SK-N-SH (cell line): ENCODE measurements at regions not wholly inside any gene's neighbourhood (a gene's known extent, or its start where the extent isn't known, plus 50 kb on each side); places are given as distances from the start of the nearest gene placed in this dataset.

Experiments
- CTCF ChIA-PET: fragments of 300-600, 350-600 bp; formaldehyde crosslinking; extraction: SDS; loops from one replicate; lab custom pipeline; 2021; lab: Yijun Ruan, JAX
- POLR2A ChIA-PET: fragments of 350-600 bp; sonication (Branson Sonifier 250); formaldehyde crosslinking; extraction: SDS; loops from one replicate; lab custom pipeline; 2020; ENCODE audit warnings: antibody characterized with exemption, inconsistent platforms; lab: Yijun Ruan, JAX
- DNase-seq: peaks from one replicate; pipeline ENCODE4 v3.0.0; 2012
- H2AFZ ChIP-seq: fragments of 200-600 bp; sonication (generic); 2 replicates; pipeline ENCODE4 v1.8.1; 2016; ENCODE audit warnings: antibody characterized with exemption, mild to moderate bottlenecking, low read depth
- H3F3A ChIP-seq: fragments of 200-600 bp; sonication (generic); replicated peaks from 2 replicates; pipeline ENCODE3; 2016; ENCODE audit warnings: antibody characterized with exemption, mild to moderate bottlenecking; ENCODE audit not compliant: insufficient read depth
- H3K27ac ChIP-seq, 2 experiments: fragments of 200-500 bp in 1 of 2; fragments of 200-600 bp in 1 of 2; sonication (Bioruptor generic) in 1 of 2; sonication (generic), shearing (Covaris generic) in 1 of 2; 2 replicates each; pipeline versions ENCODE4 v1.5.1 to v1.6.1; 2014 to 2016; ENCODE audit warnings: low read depth in 2 of 2, inconsistent platforms in 1 of 2, low read length in 1 of 2, mild to moderate bottlenecking in 1 of 2, mixed read lengths in 1 of 2
- H3K27me3 ChIP-seq: fragments of 200-600 bp; sonication (generic), shearing (Covaris generic); 2 replicates; pipeline ENCODE4 v1.6.1; 2016; ENCODE audit warnings: mixed run types; ENCODE audit not compliant: insufficient read depth
- H3K36me3 ChIP-seq, 2 experiments: fragments of 200-500 bp in 1 of 2; fragments of 200-600 bp in 1 of 2; sonication (Bioruptor generic) in 1 of 2; sonication (generic) in 1 of 2; replicated peaks in 1 of 2; 2 replicates each; pipeline versions ENCODE3 to v1.5.1; 2014 to 2016; ENCODE audit warnings: low read length in 1 of 2, mild to moderate bottlenecking in 1 of 2; ENCODE audit not compliant: insufficient read depth in 2 of 2, control insufficient read depth in 1 of 2
- H3K4me1 ChIP-seq, 2 experiments: fragments of 200-500 bp in 1 of 2; fragments of 200-600 bp in 1 of 2; sonication (Bioruptor generic) in 1 of 2; sonication (generic), shearing (Covaris generic) in 1 of 2; 2 replicates each; pipeline versions ENCODE4 v1.5.1 to v1.6.1; 2014 to 2016; ENCODE audit warnings: low read depth in 1 of 2, low read length in 1 of 2, mixed run types in 1 of 2; ENCODE audit not compliant: insufficient read depth in 2 of 2, control insufficient read depth in 1 of 2
- H3K4me2 ChIP-seq: fragments of 200-600 bp; sonication (generic), shearing (Covaris generic); 2 replicates; pipeline ENCODE4 v1.6.1; 2017; ENCODE audit warnings: mixed run types
- H3K4me3 ChIP-seq, 2 experiments: fragments of 200-500 bp in 1 of 2; fragments of 200-600 bp in 1 of 2; sonication (Bioruptor generic) in 1 of 2; sonication (generic), shearing (Covaris generic) in 1 of 2; 2 replicates each; pipeline versions ENCODE4 v1.5.1 to v1.8.1; 2014 to 2016; ENCODE audit warnings: low read depth in 2 of 2, inconsistent platforms in 1 of 2, low read length in 1 of 2, mild to moderate bottlenecking in 1 of 2, mixed read lengths in 1 of 2, moderate library complexity in 1 of 2
- H3K79me2 ChIP-seq: fragments of 200-600 bp; sonication (generic); 2 replicates; pipeline ENCODE4 v1.8.1; 2017; ENCODE audit warnings: mild to moderate bottlenecking; ENCODE audit not compliant: insufficient read depth
- H3K9ac ChIP-seq: fragments of 200-600 bp; sonication (generic); 2 replicates; pipeline ENCODE4 v1.6.1; 2017; ENCODE audit warnings: mixed run types
- H3K9me2 ChIP-seq: fragments of 200-600 bp; sonication (generic); 2 replicates; pipeline ENCODE4 v1.6.1; 2017; ENCODE audit warnings: mixed run types
- H3K9me3 ChIP-seq: fragments of 200-600 bp; sonication (generic); 2 replicates; pipeline ENCODE4 v1.6.1; 2017; ENCODE audit warnings: mixed run types, mild to moderate bottlenecking, moderate library complexity
- H4K20me1 ChIP-seq: fragments of 200-600 bp; sonication (generic); 2 replicates; pipeline ENCODE4 v1.6.1; 2017; ENCODE audit warnings: mild to moderate bottlenecking, mixed run types; ENCODE audit not compliant: insufficient read depth
- CHD2 ChIP-seq: fragments of 150-350 bp; IDR thresholded peaks from 2 replicates; pipeline ENCODE4 v1.6.1; 2018; ENCODE audit warnings: low read length; ENCODE audit not compliant: partially characterized antibody
- ELF1 ChIP-seq: IDR thresholded peaks from 2 replicates; pipeline ENCODE4 v1.4.0; 2012
- EP300 ChIP-seq, 2 experiments: IDR thresholded peaks; 2 replicates each; pipeline versions ENCODE4 v1.4.0 to v1.6.1; 2012; ENCODE audit warnings: borderline replicate concordance in 1 of 2, low read depth in 1 of 2, low read length in 1 of 2
- EZH2phosphoT487 ChIP-seq: fragments of 200-600 bp; sonication (generic); IDR thresholded peaks from 2 replicates; pipeline ENCODE4 v1.6.1; 2017; ENCODE audit warnings: low read depth, mixed run types, mild to moderate bottlenecking, antibody characterized with exemption, moderate library complexity, borderline replicate concordance
- GABPA ChIP-seq: IDR thresholded peaks from 2 replicates; pipeline ENCODE4 v1.4.0; 2012; ENCODE audit warnings: low read depth, mild to moderate bottlenecking
- GATA2 ChIP-seq: sonication (generic); formaldehyde crosslinking; IDR thresholded peaks from 2 replicates; pipeline ENCODE4 v1.5.0; 2020; ENCODE audit warnings: mild to moderate bottlenecking, missing genetic modification reagents
- MXI1 ChIP-seq: IDR thresholded peaks from 2 replicates; pipeline ENCODE4 v1.6.1; 2012; ENCODE audit warnings: mild to moderate bottlenecking, low read depth, low read length, improper control_type of control experiment
- NFIC ChIP-seq: IDR thresholded peaks from 2 replicates; pipeline ENCODE4 v1.4.0; 2012; ENCODE audit warnings: borderline replicate concordance
- NRF1 ChIP-seq: IDR thresholded peaks from 2 replicates; pipeline ENCODE4 v1.6.1; 2012; ENCODE audit warnings: low read depth, mild to moderate bottlenecking, low read length
- POLR2AphosphoS5 ChIP-seq: IDR thresholded peaks from 2 replicates; pipeline ENCODE4 v1.6.1; 2012; ENCODE audit warnings: low read depth, low read length
- RAD21 ChIP-seq: IDR thresholded peaks from 2 replicates; pipeline ENCODE4 v1.6.1; 2012; ENCODE audit warnings: mild to moderate bottlenecking, low read length
- RCOR1 ChIP-seq: fragments of 150-350 bp; IDR thresholded peaks from 2 replicates; pipeline ENCODE4 v1.6.1; 2017; ENCODE audit warnings: antibody characterized with exemption, low read length
- RXRA ChIP-seq: IDR thresholded peaks from 2 replicates; pipeline ENCODE4 v1.4.0; 2012; ENCODE audit warnings: low read depth, mild to moderate bottlenecking, borderline replicate concordance
- SMC3 ChIP-seq: IDR thresholded peaks from 2 replicates; pipeline ENCODE4 v1.6.1; 2012; ENCODE audit warnings: low read depth, low read length, improper control_type of control experiment
- TEAD4 ChIP-seq: IDR thresholded peaks from 2 replicates; pipeline ENCODE4 v1.4.0; 2012; ENCODE audit warnings: mild to moderate bottlenecking, borderline replicate concordance; ENCODE audit not compliant: insufficient read depth
- TF ChIP-seq, protein P1 (sequence below): IDR thresholded peaks from 2 replicates; pipeline ENCODE4 v1.6.1; 2012; ENCODE audit warnings: mild to moderate bottlenecking, low read depth, low read length, moderate library complexity
- TF ChIP-seq, protein P2 (sequence below): IDR thresholded peaks from 2 replicates; pipeline ENCODE4 v1.4.0; 2012; ENCODE audit warnings: low read depth, borderline replicate concordance
- TF ChIP-seq, protein P3 (sequence below): fragments of 200-600 bp; sonication (generic); IDR thresholded peaks from 2 replicates; pipeline ENCODE4 v1.6.1; 2017; ENCODE audit warnings: antibody characterized with exemption, mild to moderate bottlenecking, moderate library complexity
- TF ChIP-seq, protein P4 (sequence below): fragments of 150-350 bp; IDR thresholded peaks from 2 replicates; pipeline ENCODE4 v1.6.1; 2017; ENCODE audit warnings: antibody characterized with exemption, low read length, low read depth, borderline replicate concordance
- TF ChIP-seq, protein P5 (sequence below): fragments of 150-350 bp; IDR thresholded peaks from 2 replicates; pipeline ENCODE4 v1.6.1; 2016; ENCODE audit warnings: mild to moderate bottlenecking, low read depth, low read length

DNA sequence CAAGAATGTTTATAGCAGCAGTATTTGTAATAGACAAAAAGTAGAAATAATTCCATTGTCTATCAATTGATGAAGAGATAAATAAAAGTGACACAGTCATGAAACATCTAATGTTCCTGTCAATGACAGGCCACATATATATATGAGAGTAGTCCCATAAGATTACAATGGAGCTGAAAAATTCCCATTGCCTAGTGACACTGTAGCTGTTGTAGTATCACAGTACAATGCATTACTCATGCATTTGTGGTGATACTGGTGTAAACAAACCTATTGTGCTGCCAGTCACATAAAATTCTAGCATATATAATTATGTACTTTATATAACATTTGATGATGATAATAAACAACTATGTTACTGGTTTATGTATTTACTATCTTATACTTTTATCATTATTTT lies 141.9 kb upstream of the LYPLAL1 start:
- Histone ChIP-seq H3K4me1 (no peaks in the 10 kb centered on the region), H3K79me2 (no peaks in the 10 kb centered on the region), H2AFZ (no peak overlapping the region), H3K9ac (no peak overlapping the region), H3K4me3 (no peak overlapping the region), H3K36me3 (no peaks in the 10 kb centered on the region), H3K27ac (no peak overlapping the region), H3K27me3 (no peaks in the 10 kb centered on the region), H3K9me2 (no peaks in the 10 kb centered on the region), H3F3A (no peaks in the 10 kb centered on the region), H3K9me3 (0 out of 2 replicates have a peak, but pooled peaks cover 4% of the 10 kb centered on the region), H4K20me1 (no peaks in the 10 kb centered on the region), H3K4me2 (no peak overlapping the region)
- ChIA-PET CTCF (no interaction called here), POLR2A (no interaction called here)
- DNase-seq: no peak
- TF ChIP-seq GABPA: no peak
- no peak for TF ChIP-seq CHD2
- TF ChIP-seq POLR2AphosphoS5: no peak
- TF ChIP-seq MXI1: no peak
- TF ChIP-seq GATA2 (CRISPR knock-in tag): no peak
- TF ChIP-seq, protein P1, sequence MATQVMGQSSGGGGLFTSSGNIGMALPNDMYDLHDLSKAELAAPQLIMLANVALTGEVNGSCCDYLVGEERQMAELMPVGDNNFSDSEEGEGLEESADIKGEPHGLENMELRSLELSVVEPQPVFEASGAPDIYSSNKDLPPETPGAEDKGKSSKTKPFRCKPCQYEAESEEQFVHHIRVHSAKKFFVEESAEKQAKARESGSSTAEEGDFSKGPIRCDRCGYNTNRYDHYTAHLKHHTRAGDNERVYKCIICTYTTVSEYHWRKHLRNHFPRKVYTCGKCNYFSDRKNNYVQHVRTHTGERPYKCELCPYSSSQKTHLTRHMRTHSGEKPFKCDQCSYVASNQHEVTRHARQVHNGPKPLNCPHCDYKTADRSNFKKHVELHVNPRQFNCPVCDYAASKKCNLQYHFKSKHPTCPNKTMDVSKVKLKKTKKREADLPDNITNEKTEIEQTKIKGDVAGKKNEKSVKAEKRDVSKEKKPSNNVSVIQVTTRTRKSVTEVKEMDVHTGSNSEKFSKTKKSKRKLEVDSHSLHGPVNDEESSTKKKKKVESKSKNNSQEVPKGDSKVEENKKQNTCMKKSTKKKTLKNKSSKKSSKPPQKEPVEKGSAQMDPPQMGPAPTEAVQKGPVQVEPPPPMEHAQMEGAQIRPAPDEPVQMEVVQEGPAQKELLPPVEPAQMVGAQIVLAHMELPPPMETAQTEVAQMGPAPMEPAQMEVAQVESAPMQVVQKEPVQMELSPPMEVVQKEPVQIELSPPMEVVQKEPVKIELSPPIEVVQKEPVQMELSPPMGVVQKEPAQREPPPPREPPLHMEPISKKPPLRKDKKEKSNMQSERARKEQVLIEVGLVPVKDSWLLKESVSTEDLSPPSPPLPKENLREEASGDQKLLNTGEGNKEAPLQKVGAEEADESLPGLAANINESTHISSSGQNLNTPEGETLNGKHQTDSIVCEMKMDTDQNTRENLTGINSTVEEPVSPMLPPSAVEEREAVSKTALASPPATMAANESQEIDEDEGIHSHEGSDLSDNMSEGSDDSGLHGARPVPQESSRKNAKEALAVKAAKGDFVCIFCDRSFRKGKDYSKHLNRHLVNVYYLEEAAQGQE: no peak
- TF ChIP-seq, protein P2, sequence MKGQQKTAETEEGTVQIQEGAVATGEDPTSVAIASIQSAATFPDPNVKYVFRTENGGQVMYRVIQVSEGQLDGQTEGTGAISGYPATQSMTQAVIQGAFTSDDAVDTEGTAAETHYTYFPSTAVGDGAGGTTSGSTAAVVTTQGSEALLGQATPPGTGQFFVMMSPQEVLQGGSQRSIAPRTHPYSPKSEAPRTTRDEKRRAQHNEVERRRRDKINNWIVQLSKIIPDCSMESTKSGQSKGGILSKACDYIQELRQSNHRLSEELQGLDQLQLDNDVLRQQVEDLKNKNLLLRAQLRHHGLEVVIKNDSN: no peak
- no peak for TF ChIP-seq EZH2phosphoT487
- TF ChIP-seq, protein P3, sequence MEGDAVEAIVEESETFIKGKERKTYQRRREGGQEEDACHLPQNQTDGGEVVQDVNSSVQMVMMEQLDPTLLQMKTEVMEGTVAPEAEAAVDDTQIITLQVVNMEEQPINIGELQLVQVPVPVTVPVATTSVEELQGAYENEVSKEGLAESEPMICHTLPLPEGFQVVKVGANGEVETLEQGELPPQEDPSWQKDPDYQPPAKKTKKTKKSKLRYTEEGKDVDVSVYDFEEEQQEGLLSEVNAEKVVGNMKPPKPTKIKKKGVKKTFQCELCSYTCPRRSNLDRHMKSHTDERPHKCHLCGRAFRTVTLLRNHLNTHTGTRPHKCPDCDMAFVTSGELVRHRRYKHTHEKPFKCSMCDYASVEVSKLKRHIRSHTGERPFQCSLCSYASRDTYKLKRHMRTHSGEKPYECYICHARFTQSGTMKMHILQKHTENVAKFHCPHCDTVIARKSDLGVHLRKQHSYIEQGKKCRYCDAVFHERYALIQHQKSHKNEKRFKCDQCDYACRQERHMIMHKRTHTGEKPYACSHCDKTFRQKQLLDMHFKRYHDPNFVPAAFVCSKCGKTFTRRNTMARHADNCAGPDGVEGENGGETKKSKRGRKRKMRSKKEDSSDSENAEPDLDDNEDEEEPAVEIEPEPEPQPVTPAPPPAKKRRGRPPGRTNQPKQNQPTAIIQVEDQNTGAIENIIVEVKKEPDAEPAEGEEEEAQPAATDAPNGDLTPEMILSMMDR: no peak
- no peak for TF ChIP-seq EP300 (IDR thresholded peaks at IDR 0.05; ENCODE audit: borderline replicate concordance in 1 of 2, low read depth in 1 of 2, low read length in 1 of 2)
- no peak for TF ChIP-seq RCOR1
- TF ChIP-seq NFIC: no peak
- no peak for TF ChIP-seq TEAD4
- TF ChIP-seq RXRA: no peak
- TF ChIP-seq, protein P4, sequence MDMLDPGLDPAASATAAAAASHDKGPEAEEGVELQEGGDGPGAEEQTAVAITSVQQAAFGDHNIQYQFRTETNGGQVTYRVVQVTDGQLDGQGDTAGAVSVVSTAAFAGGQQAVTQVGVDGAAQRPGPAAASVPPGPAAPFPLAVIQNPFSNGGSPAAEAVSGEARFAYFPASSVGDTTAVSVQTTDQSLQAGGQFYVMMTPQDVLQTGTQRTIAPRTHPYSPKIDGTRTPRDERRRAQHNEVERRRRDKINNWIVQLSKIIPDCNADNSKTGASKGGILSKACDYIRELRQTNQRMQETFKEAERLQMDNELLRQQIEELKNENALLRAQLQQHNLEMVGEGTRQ: no peak
- TF ChIP-seq NRF1: no peak
- TF ChIP-seq, protein P5, sequence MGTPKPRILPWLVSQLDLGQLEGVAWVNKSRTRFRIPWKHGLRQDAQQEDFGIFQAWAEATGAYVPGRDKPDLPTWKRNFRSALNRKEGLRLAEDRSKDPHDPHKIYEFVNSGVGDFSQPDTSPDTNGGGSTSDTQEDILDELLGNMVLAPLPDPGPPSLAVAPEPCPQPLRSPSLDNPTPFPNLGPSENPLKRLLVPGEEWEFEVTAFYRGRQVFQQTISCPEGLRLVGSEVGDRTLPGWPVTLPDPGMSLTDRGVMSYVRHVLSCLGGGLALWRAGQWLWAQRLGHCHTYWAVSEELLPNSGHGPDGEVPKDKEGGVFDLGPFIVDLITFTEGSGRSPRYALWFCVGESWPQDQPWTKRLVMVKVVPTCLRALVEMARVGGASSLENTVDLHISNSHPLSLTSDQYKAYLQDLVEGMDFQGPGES: no peak
- no peak for TF ChIP-seq SMC3
- TF ChIP-seq RAD21: no peak
- TF ChIP-seq ELF1: no peak
